NCI-H1417 (cell line): ENCODE measurements at regions not wholly inside any gene's neighbourhood (a gene's known extent, or its start where the extent isn't known, plus 50 kb on each side); places are given as distances from the start of the nearest gene placed in this dataset.

Experiments used
- DNase-seq, 3 experiments: peaks; one replicate each; lab custom pipeline; 2025; lab: John Stamatoyannopoulos, UW

DNA sequence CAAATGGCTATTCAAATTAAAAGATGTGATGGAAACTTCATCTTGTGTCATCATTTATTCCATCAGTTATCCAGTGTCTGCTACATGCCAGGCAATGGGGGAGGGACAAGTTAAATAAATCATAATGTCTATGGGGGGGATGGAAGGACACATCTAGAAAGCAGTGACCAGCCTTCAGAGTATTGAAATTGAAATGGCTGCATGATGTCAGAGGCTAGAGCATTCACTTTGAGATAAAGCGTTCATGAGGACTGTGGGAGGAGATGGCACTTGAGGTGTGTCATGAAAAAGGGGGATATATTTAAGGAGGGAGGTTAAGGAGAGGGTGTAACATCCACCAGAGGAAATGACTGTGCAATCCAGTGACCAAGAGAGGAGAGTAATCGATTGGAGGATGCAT lies 50.6 kb downstream of the SLIT2 start:
- DNase-seq, result no peak

DNA sequence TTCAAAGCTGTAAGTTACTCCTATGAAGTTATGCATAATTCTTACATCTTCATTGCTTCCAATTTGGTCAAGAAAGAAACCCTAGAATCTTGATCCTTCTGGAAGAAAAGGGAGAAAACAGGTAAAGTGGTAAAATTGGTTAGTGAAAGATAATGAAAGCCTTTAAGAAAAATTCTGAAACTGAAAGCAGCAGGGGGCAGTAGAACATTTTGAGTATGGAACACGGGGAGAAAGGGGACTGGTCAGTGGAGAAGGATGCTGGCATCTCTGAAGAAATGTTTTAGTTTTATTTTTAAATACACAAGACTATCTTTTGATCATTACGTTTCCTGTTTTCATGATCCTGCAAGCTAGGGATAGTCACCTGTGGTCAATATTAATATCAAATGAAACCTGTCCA lies 54.3 kb downstream of the SLIT2 start:
- DNase-seq, result peak in 2 of 3 experiments; percentile 54 to 56

DNA sequence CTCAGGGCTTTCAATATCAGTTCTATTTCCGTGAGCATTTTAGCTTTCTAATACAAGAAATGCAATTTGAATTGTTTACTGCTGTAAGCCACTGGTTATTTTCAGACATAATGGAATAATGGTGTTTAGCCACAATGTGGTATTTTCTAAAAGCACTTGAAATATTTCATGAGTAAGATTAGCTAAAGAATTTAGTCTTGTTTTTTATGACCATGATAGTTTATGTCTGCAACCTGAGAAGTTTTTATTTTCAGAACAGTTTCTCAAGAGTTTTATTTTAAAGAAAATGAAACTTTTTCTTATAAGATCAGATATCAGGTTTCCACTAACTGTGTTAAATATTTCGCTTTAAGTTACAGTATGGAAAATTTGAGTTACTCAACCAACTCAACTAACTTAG lies 60.2 kb downstream of the SLIT2 start:
- DNase-seq, result no peak

DNA sequence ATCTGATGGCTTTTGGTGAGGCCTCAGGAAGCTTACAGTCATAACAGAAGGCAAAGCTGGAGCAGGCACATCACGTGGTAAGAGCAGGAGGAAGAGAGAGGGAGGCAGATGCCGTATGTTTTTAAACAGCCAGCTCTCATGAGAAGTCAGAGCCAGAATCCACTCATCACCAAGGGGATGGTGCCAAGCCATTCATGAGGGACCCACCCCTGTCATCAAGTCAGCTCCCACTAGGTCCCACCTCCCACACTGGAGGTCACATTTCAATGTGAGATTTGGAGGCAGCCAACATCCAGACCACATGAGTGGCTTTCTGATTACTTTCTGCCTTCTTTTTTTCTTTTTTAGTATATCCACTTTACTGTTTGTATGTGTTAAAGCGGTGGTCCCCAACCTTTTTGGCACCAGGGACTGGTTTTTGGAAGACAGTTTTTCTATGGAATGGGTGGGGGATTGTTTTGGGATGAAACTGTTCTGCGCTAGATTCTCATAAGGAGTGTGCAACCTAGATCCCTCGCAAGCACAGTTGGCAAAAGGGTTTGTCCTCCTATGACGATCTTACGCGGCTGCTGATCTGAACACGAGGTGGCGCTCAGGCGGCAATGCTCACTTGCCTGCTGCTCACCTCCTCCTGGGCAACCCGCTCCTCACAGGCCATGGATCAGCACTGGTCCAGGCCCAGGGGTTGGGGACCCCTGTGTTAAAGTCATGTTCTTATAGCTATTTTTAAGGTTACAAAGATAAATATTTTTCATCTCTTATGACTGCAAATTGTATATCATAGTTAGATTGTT lies 61.7 kb downstream of the SLIT2 start:
- DNase-seq, result no peak

DNA sequence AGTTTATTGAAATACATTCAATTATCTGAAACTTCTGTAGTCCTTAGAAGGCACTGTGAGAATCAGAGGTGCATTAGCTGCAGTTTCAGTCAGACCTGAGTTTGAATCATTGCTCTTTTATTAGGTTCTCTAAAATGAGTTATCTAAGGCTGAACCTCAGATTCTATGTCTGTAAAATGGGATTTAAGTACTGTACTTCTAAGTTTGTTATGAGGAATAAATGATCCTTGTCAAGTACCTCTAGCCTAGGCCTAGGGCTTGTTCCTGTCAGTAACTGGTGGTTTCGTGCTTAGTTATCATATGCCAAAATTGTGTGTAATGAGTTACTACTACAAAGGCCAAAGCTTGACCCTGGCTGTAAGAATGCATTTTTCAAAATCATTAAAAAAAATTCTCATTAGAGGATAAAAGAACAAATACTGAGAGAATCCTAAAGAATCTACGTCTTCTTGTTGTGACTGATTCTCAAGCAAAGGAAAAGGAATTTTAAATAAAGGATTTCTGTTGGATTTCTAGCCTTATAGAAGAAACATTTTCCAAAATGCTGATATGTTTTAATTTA lies 65.8 kb downstream of the SLIT2 start:
- DNase-seq, result no peak

DNA sequence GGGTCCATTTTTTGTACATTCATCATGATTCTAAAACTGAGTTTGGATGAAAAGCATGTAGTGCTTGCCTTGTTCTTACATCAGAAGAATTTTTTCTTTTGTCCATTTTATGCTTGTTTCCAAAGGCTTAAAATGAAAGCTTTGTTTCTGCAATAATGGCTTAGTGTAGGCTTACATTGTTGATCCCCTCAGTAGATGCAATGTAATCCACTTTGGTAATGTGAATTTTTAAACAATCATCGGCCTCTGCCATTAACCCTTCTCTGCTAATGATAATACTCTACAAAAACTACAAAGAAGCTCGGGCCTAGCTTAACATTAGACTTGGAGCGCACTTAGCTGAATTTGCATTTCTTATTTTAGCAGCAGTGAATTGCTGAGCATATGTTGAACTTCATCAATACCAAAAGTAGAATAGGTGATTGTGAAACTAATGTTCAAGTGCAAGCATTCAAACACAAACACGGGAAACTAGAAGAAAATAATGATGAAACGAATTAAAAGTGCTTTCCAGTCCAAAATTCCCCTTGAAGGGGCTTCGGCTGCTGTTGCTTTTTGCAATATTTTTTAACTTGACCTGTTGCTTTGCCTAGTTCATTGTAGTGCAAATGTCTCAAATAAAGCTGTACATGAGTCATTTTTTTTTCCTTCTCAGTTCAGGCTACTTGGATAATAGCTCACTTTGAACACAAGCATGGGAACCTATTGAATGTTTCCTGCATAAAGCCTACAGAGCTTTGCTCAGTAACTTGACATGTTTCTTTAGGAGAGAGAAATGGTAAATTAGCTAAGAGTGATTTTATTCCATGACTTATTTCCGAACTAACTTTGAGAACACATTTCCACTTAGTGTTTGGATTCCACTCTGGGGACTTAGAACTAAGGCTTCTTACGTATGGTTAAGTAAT lies 66.5 kb downstream of the SLIT2 start:
- DNase-seq, result peak in 1 of 3 experiments; percentile 83

DNA sequence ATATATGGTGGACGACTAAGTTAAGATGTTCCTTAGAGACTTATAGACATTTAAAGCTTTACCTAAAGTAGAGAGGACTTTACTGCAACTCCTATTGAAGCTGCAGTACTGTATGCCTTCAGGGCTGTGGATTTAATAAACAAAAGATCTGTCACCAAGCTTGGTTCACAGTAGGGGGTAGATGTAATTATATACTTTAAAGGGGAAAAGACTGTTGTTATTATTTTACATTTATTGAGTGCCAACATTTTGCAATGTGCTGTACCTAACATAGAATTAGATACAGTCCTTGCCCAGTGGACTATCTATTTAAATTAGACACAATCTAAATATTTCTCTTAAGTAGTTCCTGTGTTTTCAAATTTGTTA lies 67.2 kb downstream of the SLIT2 start:
- peak in 2 of 3 experiments; percentile 56 to 93 for DNase-seq

DNA sequence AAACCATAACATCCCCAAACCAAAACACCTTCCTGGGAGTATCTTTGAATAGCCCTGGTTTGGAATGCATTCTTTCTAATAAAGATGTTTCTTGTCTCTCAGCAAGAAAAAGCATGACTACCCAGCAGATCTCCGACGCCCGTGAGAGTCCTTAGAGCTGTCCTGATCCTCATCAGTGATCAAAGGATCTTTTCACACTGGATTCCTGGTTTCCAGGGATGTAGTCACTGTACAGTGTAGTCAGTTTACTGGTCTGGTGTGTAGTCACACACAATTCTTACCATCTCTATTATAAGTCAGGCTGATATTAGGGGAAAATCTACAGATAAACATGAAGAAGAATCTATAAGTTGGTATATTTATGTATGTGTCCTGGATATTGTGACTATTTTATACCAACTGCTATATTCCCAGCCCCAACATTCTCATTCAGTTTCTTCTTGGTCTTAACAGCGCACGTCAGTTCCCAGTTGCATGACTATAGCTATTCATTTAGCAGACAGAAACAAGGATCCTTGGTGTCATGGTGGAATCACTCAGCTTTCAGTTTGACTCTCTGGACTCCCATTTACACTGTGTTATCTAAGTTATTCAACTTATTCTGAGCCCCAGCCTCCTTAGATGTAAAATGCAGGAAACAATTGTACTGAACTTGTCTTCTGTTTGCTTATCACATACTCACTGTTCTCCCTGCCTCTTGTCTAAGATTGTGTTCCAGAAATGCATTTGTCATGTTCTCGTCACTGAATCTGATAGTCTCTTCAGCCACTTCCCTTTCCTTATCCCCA lies 68.3 kb downstream of the SLIT2 start:
- no peak for DNase-seq

DNA sequence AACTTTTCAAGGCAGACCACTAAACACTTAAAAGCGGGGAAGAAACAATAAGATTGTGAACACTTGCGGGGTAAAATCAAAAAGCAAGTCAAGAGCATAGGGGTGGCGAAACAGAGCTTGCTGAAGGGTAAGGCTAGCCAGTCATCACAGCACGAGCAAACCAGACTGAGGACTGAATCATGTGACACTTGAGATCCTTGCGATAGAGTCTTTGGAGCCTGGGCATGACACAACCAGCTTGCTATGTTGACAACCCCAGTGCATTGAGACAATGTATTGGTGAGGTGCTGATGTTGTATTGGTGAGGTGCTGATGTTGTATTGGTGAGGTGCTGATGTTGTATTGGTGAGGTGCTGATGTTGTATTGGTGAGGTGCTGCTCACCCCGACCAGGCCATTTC lies 72.3 kb downstream of the SLIT2 start:
- DNase-seq, result no peak

DNA sequence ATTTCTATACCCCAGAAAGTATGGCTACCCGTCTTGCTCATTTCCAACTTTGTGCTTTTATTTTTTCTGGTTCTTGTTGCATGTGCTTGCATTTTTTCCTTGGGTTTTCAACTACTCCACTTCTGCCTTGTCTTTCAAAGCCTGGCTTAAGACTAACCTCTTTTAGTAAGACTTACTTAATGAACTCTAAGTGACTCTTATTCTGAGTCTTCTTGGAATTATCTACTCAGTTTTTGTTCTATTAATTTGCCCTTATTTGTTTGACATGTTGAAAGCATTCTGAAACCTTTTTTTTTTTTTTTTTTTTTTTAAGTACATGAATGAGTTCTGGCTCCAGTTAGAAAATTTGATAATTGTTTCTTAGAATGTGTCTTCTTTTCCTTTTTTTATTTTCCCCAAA lies 74.8 kb downstream of the SLIT2 start:
- DNase-seq, result no peak

DNA sequence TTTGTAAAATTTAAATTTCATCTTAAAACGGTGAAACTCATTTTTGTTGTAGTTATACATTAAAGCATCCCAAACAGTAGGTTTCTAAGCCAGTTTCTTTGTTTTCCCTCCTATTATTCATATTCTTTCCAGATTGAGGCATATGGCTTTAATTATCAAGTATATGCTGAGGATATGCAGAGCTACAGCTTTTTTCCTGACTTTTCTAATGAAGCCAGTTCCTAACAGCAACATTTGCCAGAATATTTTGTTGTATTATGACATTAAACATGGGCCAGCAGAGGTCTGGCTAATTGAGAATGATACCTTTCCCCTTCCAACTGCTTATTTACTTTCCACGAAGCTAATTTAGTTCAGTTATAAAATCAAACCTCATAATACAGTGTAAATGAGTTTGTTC lies 75.3 kb downstream of the SLIT2 start:
- peak in 1 of 3 experiments; percentile 59 for DNase-seq

DNA sequence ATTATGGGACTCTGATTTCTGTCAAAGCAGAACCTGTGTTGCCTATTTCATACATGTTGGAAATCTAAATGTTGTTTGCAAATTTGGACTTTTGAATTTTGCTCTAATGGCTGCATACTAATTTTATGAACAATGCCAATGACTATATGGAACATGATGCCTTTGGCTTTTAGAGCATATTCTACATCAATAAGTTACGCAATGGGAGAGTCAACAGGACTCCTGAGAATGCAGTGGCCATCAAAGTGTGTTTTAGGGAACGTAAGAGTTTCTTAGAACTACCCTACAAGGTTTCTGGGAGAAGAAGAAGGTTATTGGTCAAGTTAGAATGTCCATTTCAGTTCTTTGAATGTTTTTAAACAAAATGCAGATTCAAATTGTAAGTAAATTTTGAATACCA lies 76.1 kb downstream of the SLIT2 start:
- no peak for DNase-seq

DNA sequence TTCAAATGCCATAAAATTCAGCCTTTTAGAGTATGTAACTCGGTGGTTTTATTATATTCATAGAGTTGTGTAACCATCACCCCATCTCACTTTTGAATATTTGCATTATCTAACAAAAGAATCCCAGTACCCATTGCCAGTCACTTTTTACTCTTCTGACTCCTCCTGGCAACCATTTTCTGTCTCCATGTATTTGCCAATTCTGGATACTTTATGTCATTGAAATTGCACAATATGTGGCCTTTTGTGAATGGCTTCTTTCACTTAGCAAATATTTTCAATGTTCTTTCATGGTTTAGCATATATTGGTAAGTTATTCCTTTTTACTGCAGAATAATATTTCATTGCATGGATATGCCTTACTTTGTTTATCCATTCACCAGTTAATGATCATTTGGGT lies 79.9 kb downstream of the SLIT2 start:
- no peak for DNase-seq

DNA sequence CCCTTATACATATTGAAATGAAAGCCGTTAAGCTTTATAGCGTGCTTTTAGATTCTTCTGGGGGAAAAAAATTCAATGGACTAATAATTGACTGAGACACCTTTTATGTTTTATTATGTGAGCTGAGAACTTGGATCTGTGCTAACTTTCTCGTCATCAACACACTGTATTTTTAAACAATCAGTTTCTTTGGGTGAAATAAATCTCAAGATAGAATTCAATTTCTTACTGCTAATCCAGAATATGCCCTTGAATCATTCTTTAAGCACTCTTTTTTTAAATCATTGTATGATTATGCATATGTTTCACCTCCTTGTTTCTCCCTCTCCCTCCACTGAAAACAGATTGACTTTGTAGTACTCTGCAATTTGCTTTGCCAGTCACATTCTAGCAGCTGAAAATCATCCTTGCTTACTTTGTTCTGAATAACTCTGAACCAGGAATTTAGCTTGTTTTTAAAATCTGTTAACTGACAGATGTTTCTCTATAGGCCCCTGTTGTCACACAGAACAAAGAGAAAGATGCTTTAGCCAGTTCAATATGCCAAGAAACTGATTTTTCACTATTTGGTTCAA lies 81.5 kb downstream of the SLIT2 start:
- DNase-seq, result peak in 1 of 3 experiments; percentile 10

DNA sequence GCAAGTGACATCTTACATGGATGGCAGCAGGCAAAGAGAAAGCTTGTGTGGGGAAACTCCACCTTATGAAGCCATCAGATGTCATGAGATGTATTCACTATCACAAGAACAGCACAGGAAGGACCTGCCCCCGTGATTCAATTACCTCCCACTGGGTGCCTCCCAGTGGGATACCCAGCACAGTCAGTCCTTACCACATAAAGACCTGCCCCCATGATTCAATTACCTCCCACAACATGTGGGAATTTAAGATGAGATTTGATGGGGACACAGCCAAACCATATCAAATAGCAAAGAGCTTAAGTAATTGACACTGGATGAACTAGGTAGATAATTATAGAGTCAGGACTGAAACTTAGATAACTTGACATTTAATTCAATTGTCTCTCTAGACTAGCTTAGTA lies 85.6 kb downstream of the SLIT2 start:
- DNase-seq, result peak in 2 of 3 experiments; percentile 12 to 45

DNA sequence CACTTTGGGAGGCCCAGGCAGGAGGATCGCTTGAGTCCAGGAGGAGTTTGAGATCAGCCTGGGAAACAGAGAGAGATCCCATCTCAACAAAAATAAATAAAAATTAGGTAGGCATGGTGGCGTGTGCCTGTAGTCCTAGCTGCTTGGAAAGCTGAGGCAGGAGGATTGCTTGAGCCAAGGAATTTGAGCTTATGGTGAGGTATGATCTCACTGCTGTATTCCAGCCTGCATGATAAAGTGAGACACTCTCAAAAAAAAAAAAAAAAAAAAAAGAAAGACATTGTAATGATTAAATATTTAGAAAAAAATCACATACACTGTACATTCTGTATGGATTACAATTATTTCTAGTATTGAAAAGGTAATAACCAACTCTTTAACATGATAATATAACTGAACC lies 87.1 kb downstream of the SLIT2 start:
- DNase-seq, result no peak

DNA sequence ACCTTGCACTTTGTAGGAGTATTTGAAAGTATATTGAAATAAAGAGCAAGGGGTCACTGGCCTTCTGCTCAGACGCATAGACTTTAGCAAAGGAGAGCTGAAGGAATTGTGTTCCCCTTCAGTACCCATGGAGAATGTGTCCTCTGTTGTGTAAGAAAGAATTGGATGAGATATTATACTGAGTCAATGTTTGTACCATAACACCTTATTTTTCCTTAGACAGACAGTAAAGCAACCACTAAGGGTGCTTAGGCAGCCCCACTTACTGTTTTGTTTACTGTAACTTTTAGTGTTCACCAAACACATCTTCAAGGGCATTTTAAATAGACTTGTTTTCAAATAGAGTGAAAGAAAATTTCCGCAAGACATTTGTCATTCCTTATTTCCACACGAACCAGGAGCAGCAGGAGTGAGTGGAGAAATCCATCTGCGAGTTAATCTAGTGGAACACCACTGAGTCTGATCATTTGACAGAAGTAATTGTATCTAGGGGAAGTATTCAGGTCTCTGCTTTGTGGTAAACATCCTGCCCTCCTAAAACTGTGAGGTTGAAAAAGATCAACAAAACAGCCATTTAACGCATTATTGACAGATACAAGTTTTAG lies 89.5 kb downstream of the SLIT2 start:
- DNase-seq, result peak in 1 of 3 experiments; percentile 10

DNA sequence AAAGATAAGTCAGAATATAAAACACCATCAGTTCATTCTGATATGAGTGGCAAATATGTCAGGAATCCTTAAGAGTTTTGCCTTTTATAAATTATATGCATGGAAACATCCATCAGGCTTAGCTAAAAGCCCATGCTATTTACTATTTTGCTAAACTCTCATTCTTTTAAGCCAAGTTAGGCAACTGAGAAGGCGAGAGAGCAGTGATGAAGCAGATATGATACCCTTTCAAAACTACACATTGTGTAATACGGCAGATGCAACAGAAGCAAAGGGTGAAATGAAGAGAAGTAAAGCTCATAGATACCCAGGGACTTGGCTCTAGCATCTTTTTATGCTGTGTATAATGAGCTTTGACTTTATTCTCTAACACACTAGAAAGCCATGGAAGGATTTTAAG lies 95.8 kb downstream of the SLIT2 start:
- no peak for DNase-seq

DNA sequence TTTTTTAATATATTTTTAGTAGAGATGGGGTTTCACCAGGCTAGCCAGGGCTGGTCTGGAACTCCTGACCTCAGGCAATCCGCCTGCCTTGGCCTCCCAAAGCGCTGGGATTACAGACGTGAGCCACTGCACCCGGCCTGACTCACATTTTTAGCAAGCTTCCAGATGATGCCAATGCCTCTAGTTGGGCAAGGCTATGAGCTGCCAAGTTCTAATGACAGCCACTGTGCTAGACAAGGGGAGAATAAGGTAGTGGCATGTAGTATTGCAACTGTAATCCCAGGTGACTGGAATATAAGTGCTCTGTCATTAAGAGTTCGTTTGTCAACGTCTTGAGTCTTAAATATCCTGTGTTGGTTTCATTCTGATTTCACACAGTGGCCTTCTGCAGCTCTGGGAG lies 96.7 kb downstream of the SLIT2 start:
- no peak for DNase-seq

DNA sequence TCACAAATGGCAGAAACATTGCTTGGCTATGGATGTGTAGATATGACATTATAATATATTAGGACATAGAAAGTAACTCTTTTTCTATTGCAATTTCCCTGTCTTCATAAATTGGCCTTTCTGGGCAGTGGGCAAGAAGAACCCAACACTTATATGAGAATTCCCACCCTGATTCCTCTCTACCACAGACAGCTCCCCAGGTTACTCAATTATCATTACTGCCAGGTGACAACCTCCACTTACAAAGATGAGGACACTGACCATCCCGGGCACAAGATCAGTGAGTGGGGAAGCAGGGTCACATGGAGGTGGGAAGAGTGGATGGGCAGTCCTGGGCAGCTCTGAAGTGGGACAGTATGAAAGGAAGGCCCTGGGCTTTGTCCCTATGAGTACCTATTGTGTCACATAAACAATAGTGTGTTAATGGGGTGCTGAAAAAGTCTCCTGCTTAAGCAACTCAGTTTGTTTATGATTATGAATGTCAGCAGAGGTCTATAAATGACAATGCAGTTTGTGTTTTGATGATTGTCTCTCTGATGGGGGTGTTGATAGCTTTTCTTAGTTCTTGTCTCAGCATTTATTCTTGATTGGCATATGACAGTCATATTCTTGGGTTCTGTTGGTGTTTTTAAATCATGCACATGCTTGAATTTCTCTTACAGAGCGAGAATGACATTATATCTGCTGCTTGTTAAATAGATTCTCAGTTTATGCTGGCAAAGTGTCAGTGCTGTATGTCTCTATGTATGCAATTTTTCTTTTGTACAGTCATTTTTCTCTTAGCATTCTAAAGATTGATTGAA lies 99.9 kb downstream of the SLIT2 start:
- DNase-seq, result peak; percentile 22 to 68 (median 43)

DNA sequence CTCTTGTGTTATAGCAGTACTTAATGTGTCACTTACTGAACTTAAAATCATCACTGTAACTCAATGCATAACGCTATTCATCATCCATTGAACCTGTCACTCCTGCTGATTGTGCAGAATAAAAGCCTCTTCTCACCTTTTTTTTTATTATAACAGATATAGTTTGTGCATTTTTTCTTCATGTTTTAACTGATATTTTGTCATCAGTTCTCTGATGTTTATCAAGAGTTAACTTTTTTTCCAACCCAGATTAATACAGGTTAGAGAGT lies 100.4 kb downstream of the SLIT2 start:
- DNase-seq, result no peak
